ENCODE measurements at regions not wholly inside any gene's neighbourhood (a gene's known extent, or its start where the extent isn't known, plus 50 kb on each side); places are given as distances from the start of the nearest gene placed in this dataset.

- TF ChIP-seq, protein P1, sequence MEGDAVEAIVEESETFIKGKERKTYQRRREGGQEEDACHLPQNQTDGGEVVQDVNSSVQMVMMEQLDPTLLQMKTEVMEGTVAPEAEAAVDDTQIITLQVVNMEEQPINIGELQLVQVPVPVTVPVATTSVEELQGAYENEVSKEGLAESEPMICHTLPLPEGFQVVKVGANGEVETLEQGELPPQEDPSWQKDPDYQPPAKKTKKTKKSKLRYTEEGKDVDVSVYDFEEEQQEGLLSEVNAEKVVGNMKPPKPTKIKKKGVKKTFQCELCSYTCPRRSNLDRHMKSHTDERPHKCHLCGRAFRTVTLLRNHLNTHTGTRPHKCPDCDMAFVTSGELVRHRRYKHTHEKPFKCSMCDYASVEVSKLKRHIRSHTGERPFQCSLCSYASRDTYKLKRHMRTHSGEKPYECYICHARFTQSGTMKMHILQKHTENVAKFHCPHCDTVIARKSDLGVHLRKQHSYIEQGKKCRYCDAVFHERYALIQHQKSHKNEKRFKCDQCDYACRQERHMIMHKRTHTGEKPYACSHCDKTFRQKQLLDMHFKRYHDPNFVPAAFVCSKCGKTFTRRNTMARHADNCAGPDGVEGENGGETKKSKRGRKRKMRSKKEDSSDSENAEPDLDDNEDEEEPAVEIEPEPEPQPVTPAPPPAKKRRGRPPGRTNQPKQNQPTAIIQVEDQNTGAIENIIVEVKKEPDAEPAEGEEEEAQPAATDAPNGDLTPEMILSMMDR (IDR thresholded peaks at IDR 0.05) = no peak
- TF ChIP-seq EZH2 (IDR thresholded peaks at IDR 0.05) (no peak), EZH2phosphoT487 (IDR thresholded peaks at IDR 0.05) (no peak)
Measured at GRCh38 chr5:42001673-42002072, 76.6 kb downstream of the FBXO4 start.
